Liver (tissue), 8 donors: ENCODE measurements at regions not wholly inside any gene's neighbourhood (a gene's known extent, or its start where the extent isn't known, plus 50 kb on each side); places are given as distances from the start of the nearest gene placed in this dataset.

Experiments used
- DNase-seq: peaks from one replicate; pipeline ENCODE4 v3.0.0-alpha.2; 2017; ENCODE audit warnings: low spot score
- H3K27ac ChIP-seq, 2 donors: one replicate each; pipeline ENCODE4 v1.7.0; 2013; ENCODE audit warnings: inconsistent platforms in 2 of 2, low read length in 2 of 2, control low read depth in 1 of 2, low read depth in 1 of 2, mild to moderate bottlenecking in 1 of 2
- H3K27me3 ChIP-seq, 4 donors: one replicate each; pipeline versions ENCODE4 v1.6.1 to v1.7.0; 2013; ENCODE audit warnings: low read length in 3 of 4, inconsistent platforms in 1 of 4, mild to moderate bottlenecking in 1 of 4, moderate library complexity in 1 of 4; ENCODE audit not compliant: control insufficient read depth in 4 of 4, insufficient read depth in 4 of 4
- H3K36me3 ChIP-seq, 4 donors: one replicate each; pipeline versions ENCODE4 v1.6.1 to v1.7.0; 2013; ENCODE audit warnings: low read length in 3 of 4, mild to moderate bottlenecking in 3 of 4, low read depth in 1 of 4, moderate library complexity in 1 of 4; ENCODE audit not compliant: control insufficient read depth in 4 of 4, insufficient read depth in 3 of 4
- H3K4me1 ChIP-seq, 4 donors: one replicate each; pipeline versions ENCODE4 v1.6.1 to v1.7.0; 2013; ENCODE audit warnings: low read length in 3 of 4, mild to moderate bottlenecking in 3 of 4, moderate library complexity in 1 of 4; ENCODE audit not compliant: control insufficient read depth in 4 of 4, insufficient read depth in 4 of 4
- H3K4me3 ChIP-seq, 3 donors: one replicate each; pipeline versions ENCODE4 v1.6.1 to v1.7.0; 2013; ENCODE audit warnings: low read length in 3 of 3, control low read depth in 1 of 3, low read depth in 1 of 3, mild to moderate bottlenecking in 1 of 3
- H3K9ac ChIP-seq, 2 donors: one replicate each; pipeline ENCODE4 v1.7.0; 2013; ENCODE audit warnings: low read length in 2 of 2, mild to moderate bottlenecking in 2 of 2, moderate library complexity in 2 of 2, control low read depth in 1 of 2, low read depth in 1 of 2
- H3K9me3 ChIP-seq, 4 donors: one replicate each; pipeline versions ENCODE4 v1.6.1 to v1.7.0; 2013; ENCODE audit warnings: low read length in 3 of 4; ENCODE audit not compliant: control insufficient read depth in 4 of 4
- ATF3 ChIP-seq: IDR thresholded peaks from 2 replicates; pipeline ENCODE4 v1.6.1; 2016; ENCODE audit warnings: antibody characterized with exemption
- EGR1 ChIP-seq, 2 donors: IDR thresholded peaks; 2 replicates each; pipeline ENCODE4 v1.6.1; 2016 to 2018; ENCODE audit warnings: antibody characterized with exemption in 2 of 2, low read depth in 2 of 2
- FOXA1 ChIP-seq: IDR thresholded peaks from 2 replicates; pipeline ENCODE4 v1.6.1; 2016; ENCODE audit warnings: antibody characterized with exemption
- FOXA2 ChIP-seq: IDR thresholded peaks from 2 replicates; pipeline ENCODE4 v1.6.1; 2016; ENCODE audit warnings: antibody characterized with exemption
- GABPA ChIP-seq, 2 donors: IDR thresholded peaks in 1 of 2; conservative IDR thresholded peaks in 1 of 2; 2 replicates each; pipeline ENCODE4 v1.6.1; 2016; ENCODE audit warnings: antibody characterized with exemption in 2 of 2, mild to moderate bottlenecking in 1 of 2, moderate library complexity in 1 of 2
- HNF4A ChIP-seq, 2 donors: conservative IDR thresholded peaks; 2 replicates each; pipeline ENCODE4 v1.6.1; 2016; ENCODE audit warnings: antibody characterized with exemption in 2 of 2, mild to moderate bottlenecking in 2 of 2
- JUND ChIP-seq, 2 donors: IDR thresholded peaks; 2 replicates each; pipeline ENCODE4 v1.6.1; 2016; ENCODE audit warnings: antibody characterized with exemption in 2 of 2
- MAX ChIP-seq: IDR thresholded peaks from 2 replicates; pipeline ENCODE4 v1.6.1; 2016; ENCODE audit warnings: antibody characterized with exemption
- NR2F2 ChIP-seq: IDR thresholded peaks from 2 replicates; pipeline ENCODE4 v1.6.1; 2016; ENCODE audit warnings: antibody characterized with exemption
- RAD21 ChIP-seq, 2 donors: IDR thresholded peaks; 2 replicates each; pipeline ENCODE4 v1.6.1; 2016; ENCODE audit warnings: antibody characterized with exemption in 2 of 2, mild to moderate bottlenecking in 2 of 2
- REST ChIP-seq: IDR thresholded peaks from 2 replicates; pipeline ENCODE4 v1.6.1; 2016; ENCODE audit warnings: antibody characterized with exemption, mild to moderate bottlenecking
- RXRA ChIP-seq, 2 donors: IDR thresholded peaks; 2 replicates each; pipeline ENCODE4 v1.6.1; 2017 to 2018; ENCODE audit warnings: antibody characterized with exemption in 2 of 2, mild to moderate bottlenecking in 1 of 2
- SP1 ChIP-seq: IDR thresholded peaks from 2 replicates; pipeline ENCODE4 v1.6.1; 2018; ENCODE audit warnings: antibody characterized with exemption, mild to moderate bottlenecking
- TAF1 ChIP-seq: conservative IDR thresholded peaks from 2 replicates; pipeline ENCODE4 v1.6.1; 2016; ENCODE audit warnings: antibody characterized with exemption, mild to moderate bottlenecking
- YY1 ChIP-seq: IDR thresholded peaks from 2 replicates; pipeline ENCODE4 v1.6.1; 2016; ENCODE audit warnings: antibody characterized with exemption, mild to moderate bottlenecking
- WGBS: extraction: QIAGEN DNeasy Blood & Tissue Kit; methylation state at CpG from one replicate; pipeline ENCODE4 v1.1.7; 2013; 5-methylcytosine and 5-hydroxymethylcytosine counted together
- TF ChIP-seq, protein P1 (sequence below): IDR thresholded peaks from 2 replicates; pipeline ENCODE4 v1.6.1; 2016; ENCODE audit warnings: antibody characterized with exemption
- TF ChIP-seq, protein P2 (sequence below): fragments of 150-350 bp; IDR thresholded peaks from 2 replicates; pipeline ENCODE4 v1.5.1; 2017; ENCODE audit warnings: improper control_type of control experiment, low read depth, low read length; ENCODE audit not compliant: missing input control
- donor health status: healthy.
- donor health status: healthy.
- donor health status: healthy.
- donor health status: healthy.
- donor health status: healthy.

GRCh38 chr11:45095691-45096010 is 50.8 kb upstream of the PRDM11 start:
- Histone ChIP-seq H3K9me3 (no peaks in the 10 kb centered on the region), H3K27me3 (peaks cover 0 to 3% (median 0%) of the 10 kb centered on the region in 4 donors), H3K27ac (no peak overlapping the region), H3K4me3 (no peak overlapping the region), H3K4me1 (peaks cover 0 to 5% (median 2%) of the 10 kb centered on the region in 4 donors), H3K36me3 (no peaks in the 10 kb centered on the region), H3K9ac (no peak overlapping the region)
- 82% methylated on average over 6 of the region's 6 CpGs for WGBS
- no peak for TF ChIP-seq ATF3
- no peak for TF ChIP-seq TAF1
- TF ChIP-seq SP1 = no peak
- no peak for TF ChIP-seq GABPA (IDR thresholded peaks at IDR 0.05 in 1 of 2, conservative IDR thresholded peaks at IDR 0.05 in 1 of 2)
- TF ChIP-seq, protein P1, sequence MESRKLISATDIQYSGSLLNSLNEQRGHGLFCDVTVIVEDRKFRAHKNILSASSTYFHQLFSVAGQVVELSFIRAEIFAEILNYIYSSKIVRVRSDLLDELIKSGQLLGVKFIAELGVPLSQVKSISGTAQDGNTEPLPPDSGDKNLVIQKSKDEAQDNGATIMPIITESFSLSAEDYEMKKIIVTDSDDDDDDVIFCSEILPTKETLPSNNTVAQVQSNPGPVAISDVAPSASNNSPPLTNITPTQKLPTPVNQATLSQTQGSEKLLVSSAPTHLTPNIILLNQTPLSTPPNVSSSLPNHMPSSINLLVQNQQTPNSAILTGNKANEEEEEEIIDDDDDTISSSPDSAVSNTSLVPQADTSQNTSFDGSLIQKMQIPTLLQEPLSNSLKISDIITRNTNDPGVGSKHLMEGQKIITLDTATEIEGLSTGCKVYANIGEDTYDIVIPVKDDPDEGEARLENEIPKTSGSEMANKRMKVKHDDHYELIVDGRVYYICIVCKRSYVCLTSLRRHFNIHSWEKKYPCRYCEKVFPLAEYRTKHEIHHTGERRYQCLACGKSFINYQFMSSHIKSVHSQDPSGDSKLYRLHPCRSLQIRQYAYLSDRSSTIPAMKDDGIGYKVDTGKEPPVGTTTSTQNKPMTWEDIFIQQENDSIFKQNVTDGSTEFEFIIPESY = no peak
- no peak for TF ChIP-seq MAX
- TF ChIP-seq EGR1 (IDR thresholded peaks at IDR 0.05; ENCODE audit: low read depth in 2 of 2) = no peak
- no peak for TF ChIP-seq FOXA2
- no peak for TF ChIP-seq YY1
- TF ChIP-seq, protein P2, sequence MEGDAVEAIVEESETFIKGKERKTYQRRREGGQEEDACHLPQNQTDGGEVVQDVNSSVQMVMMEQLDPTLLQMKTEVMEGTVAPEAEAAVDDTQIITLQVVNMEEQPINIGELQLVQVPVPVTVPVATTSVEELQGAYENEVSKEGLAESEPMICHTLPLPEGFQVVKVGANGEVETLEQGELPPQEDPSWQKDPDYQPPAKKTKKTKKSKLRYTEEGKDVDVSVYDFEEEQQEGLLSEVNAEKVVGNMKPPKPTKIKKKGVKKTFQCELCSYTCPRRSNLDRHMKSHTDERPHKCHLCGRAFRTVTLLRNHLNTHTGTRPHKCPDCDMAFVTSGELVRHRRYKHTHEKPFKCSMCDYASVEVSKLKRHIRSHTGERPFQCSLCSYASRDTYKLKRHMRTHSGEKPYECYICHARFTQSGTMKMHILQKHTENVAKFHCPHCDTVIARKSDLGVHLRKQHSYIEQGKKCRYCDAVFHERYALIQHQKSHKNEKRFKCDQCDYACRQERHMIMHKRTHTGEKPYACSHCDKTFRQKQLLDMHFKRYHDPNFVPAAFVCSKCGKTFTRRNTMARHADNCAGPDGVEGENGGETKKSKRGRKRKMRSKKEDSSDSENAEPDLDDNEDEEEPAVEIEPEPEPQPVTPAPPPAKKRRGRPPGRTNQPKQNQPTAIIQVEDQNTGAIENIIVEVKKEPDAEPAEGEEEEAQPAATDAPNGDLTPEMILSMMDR = no peak
- no peak for TF ChIP-seq RXRA (IDR thresholded peaks at IDR 0.05)
- no peak for TF ChIP-seq NR2F2
- no peak for TF ChIP-seq HNF4A (conservative IDR thresholded peaks at IDR 0.05)
- TF ChIP-seq JUND (IDR thresholded peaks at IDR 0.05) = no peak
- no peak for TF ChIP-seq FOXA1
- no peak for TF ChIP-seq RAD21 (IDR thresholded peaks at IDR 0.05)
- TF ChIP-seq REST = no peak
- peak; percentile 20 for DNase-seq

DNA sequence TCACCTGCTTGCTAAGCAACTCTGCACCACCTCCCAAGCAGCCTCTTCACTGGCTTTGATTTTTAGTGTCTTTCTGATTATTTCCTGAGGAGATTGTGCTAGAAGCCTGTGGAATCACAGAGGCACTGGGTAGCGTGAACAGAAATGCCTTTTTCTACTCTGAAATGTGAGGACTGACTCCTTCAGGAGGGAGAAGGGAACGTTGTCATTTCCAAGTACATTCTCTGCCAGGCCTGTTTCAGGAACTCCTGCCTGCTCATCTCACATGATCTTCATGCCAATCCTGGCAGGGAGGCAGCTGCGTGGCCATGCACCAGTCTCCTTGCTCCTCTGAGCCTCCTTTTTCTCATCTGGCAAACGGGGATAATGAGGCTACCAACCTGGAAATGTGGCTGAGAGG is 49.8 kb upstream of the PRDM11 start:
- Histone ChIP-seq H3K36me3 (no peaks in the 10 kb centered on the region), H3K27ac (no peak overlapping the region), H3K9ac (no peak overlapping the region), H3K4me1 (peaks cover 0 to 5% (median 0%) of the 10 kb centered on the region in 4 donors), H3K27me3 (peaks cover 0 to 3% (median 0%) of the 10 kb centered on the region in 4 donors), H3K4me3 (no peak overlapping the region), H3K9me3 (no peaks in the 10 kb centered on the region)
- TF ChIP-seq ATF3 (no peak), YY1 (no peak), SP1 (no peak), RXRA (IDR thresholded peaks at IDR 0.05) (no peak), MAX (no peak)
- 66% methylated on average over 4 of the region's 4 CpGs for WGBS
- DNase-seq = no peak
